Activated CD8-positive, alpha-beta memory T cell treated with anti-CD3 and anti-CD28 coated beads for 24 hours (primary cell): ENCODE measurements at regions not wholly inside any gene's neighbourhood (a gene's known extent, or its start where the extent isn't known, plus 50 kb on each side); places are given as distances from the start of the nearest gene placed in this dataset.

Experiments
- DNase-seq: peaks from one replicate; pipeline ENCODE4 v3.0.0-alpha.2; 2020

DNA sequence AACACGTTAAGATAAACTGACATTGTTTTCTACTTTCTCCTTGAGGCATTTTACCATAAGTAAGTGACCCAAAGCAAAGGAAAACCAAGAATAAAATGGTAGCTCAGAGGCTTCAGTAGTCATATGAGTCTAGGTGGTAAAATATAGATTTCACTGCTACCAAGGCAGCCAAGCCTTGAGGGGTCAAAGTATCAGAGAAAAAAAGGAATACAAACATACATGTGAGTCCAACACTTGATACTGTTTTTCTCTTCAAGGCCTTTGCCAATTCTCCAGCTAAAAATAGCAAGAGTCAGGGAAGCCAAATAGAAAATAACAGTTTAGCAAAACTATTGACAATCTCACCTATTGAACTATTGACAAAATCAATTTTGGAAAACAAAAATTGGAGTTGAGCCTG is 925.9 kb downstream of the BCL11A start:
- no peak for DNase-seq

DNA sequence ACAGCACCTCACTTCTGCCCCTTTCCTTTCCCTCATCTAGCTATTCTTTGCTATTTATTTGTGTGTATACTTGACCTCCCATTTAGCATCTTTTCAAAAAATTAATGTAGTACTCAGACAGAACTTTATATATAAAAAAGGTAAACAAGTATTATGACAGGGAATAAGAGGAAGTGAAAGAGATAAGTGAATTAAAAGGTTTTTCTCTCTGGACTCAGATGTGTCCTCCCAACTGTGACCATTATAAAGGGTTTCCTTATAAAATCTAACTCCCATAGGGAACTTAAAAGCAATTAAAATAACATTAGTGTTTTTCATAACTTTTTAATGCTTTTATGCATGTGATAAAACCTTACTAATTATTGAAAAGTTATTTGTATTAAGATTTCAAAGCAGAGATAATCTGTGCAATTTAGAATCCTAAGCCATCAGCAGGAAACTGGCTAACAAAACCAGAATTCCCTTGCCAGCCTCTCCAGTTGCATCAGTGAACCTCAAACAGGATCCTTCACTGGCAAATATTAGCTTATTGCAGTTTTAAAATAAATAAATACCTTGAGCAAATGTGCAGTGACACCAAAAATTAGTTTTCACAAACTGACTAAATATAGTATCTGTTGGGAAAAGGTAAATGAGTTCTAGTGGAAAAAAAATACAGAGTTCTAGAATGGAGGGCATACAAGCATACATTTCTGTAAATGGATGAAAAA is 930.7 kb downstream of the BCL11A start:
- no peak for DNase-seq

DNA sequence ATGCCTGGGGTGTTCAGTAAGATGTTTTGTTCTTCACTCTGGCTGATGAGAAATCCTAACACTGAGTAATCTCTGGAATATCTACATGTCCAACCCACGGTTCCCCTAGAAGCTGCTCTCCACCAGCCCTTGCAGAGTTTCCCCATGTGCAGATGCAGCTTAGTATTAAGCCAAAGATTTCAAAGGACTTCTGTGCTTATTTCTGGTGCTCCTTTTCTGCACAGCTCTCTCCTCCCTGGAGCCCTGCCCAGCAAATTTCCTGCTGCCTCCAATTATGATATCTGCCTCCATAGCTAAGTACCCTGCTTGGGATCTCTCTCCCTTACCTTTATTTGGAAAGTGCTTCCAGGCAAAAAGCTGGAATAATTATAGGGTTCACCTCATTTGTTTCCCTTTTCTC is 949.3 kb downstream of the BCL11A start:
- no peak for DNase-seq

DNA sequence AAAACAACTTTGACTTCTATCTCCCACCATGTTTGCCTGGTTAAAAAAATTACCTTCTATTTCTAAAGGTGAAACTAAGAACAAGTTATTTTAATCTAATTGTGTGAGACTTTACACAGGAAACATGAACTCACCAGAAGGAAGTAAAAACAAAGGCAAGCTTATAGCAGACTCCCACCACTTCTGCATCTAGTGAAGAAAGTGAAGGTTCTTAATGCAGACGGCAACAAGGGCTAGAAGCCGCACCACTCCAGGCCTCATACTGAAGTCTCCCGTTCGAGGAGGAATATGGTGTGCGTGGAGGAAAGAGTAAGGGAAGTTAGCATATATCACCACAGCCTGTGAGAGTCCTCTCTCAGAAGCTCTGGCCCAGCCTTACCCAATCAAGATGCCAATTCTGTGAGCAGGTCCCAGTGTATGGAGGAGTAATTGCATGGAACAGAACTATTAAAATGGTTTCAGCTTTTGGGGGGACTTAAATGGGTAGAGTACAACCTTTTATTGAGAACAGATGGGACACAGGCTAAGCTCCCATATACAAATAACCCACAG is 958.7 kb downstream of the BCL11A start:
- DNase-seq = no peak

DNA sequence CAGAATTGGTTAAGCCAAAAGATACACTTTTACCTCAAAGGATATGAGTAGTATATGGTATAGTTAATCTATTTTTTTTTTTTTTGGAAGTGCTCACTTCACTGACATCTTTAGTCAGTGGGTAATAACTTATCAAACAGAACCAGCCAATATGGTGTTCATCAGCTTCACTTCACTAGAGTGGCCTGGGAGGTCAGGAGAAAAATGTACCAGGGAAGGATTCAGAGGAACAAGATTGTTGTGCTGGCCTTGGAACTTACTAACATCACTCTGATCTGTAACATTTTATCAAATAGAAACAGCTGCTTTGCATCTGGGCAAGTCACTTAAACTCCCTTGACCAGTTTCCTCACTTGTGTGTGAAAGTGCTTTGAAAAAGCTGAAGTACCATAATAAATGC is 962.7 kb downstream of the BCL11A start:
- DNase-seq = no peak

DNA sequence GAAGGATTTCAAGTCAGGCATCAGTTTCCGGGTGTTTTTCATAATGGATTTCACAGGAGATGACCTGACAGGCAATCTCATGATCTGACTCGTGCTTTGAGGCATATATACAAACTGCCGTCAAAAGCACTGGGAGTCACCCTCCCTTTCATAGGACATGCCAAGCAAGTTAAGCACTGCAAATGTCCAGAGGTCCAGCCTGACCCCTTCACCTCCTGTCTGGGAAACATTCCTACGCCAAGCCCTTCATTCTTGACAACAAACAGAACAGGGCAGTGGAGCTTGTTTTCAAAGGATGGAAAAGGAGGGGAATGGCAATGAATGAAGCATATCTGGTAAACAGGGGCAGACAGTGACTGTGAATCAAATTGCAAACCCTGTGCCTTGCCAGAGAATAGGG is 963.6 kb downstream of the BCL11A start:
- DNase-seq = no peak

DNA sequence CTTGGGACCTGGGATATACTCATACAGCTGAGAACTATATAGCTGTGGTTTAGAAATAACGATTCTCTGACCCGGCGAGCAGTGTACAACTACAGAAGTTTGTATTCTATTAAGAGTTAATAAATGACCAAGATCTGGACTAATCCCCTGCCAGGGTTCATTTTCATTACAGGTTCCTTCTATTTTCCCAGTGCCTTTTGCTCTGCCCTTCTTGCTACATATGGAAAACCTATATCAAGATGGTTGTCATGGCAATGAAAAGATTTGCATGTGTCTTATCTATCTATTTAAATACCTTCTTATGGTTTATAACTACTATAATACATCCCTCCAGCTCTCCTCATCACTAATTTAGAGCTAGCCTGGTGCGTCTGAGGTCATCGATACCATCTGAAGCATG is 965.2 kb downstream of the BCL11A start:
- DNase-seq = no peak

DNA sequence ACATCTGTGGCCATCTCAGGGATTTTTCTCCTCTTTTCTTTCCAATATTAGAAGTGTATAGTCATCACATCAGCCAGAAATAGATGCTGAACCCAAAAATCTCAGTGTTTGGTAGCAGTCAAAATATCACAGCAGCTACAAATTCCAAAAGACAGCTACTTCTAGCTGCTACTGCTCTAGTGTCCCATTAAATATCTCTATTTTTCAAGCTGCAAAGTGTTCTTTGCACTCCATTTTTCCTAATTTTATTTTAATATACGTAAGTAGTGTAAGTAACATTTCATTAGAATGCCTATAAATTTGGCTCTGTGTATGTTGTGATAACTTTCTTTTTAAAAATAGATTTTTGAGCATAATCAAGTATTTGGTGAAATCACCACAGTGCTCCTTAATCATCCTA is 967.3 kb downstream of the BCL11A start:
- no peak for DNase-seq

DNA sequence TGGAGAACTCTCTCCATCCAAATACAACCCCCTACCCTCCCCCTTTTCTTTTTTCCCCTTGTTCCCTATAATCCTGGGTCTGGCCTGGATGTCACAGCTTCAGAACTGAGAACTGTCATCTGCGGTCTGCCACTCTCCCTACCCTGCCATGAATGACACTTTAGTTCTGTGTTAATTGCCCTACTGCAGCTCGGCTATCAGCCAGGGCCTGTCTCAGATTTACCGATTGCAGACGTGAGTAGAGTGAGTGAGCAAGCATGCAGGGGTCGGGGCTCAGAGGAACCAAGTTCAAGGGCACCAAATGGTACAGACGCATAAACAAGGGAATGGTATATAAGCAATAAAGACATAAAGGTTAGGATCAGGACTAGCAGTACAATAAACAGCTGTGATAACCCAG is 967.8 kb downstream of the BCL11A start:
- DNase-seq = no peak

DNA sequence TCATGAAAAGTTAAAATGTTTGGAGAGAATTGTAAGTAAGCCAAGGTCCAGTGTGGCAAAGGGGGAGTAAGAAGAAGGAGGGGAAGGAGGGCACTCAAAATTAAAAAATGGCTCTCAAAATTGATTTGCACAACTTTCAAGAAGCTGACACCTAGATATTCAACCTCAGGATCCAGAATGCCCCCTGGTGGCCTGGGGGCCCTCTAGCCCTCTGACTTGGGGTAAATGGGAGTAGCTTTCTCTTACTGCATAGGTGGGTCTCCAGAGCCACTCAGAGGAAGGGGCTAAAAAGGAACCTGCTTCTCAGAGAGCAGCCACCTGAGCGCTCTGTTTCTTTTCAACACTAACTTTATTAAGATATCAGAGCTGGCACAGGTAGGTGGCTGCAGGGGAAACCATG is 968.5 kb downstream of the BCL11A start:
- no peak for DNase-seq

DNA sequence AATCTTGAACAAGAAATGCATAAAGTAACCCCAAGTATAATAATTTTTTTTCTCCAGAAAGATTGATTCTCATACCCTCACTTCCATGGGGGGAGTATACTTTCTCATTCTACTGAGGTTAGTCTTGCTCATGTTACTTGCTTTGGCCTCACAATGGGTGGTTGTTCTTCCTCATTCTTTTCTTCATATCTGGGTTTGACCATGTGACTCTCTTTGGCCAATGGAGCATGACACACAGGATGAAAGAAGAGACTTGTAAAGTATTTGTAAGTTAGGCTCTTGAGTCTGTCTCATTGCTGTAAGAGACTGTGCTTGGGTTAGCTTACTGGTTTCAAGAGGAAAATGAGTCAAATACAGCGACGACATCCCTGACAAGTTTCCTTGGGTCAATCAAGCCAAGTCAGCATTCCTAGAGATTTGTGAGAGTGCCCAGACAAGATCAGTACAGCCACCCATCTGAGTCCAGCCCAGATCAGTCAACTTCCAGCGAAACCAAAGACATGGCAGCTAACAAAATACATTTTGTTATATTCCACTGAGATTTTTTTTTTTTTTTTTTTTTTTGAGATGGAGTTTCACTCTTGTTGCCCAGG is 970.2 kb downstream of the BCL11A start:
- no peak for DNase-seq

DNA sequence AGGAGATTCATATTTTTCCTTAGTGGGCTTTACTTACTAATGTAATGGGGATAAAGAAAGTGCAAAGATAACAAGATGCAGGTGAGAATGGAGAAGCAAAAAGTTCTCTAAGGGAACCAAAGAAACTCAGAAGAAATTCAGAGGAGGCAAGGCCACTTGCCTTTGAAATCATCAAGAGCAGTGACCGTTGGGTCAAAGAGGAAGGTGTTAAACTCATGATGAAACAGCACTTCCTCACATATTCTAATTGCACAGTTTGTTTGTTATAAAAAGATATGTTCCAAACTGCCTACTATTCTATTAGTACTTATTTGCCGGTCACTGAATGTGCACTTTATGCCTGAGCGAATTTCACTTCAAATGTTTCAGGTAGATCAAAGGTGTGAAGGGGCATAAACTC is 975.1 kb downstream of the BCL11A start:
- no peak for DNase-seq

DNA sequence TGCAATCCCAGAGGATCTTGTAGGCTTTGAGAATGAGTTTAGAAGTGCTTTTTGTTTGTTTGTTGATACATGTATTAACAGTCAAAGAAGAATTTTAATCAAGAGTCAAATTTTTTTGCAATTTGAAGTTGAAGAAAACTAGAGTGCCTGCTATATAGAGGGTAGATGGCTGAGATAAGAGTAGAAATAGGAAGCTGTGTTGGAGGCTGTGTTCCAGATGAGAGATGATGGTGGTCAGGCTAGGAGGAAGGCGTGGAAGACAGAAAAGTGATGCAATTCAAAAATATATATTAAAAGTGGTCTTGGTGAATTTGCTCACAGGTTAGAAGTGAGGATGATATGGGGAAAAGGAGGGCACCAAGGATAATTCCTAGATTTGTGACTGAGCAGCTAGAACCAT is 978.3 kb downstream of the BCL11A start:
- DNase-seq = no peak

DNA sequence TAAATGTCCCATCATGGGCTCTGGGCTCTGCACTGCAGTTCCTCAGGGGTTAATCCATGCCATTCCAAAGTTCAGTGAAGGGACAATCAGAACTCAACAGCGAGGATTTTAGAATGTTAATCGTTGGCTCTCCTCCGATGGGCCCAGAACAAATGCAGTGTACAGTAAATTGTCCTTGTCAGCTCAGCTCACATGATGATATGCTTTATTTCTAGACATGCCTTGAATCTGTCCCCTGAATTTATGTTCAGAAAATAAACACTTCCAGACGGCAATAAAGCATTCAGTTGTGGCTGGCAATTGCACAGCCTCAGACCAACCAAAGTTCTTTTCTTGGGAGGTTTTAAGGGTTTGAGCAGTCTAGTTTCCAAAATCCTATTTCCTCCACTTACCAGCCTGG is 981.2 kb downstream of the BCL11A start:
- DNase-seq = no peak

DNA sequence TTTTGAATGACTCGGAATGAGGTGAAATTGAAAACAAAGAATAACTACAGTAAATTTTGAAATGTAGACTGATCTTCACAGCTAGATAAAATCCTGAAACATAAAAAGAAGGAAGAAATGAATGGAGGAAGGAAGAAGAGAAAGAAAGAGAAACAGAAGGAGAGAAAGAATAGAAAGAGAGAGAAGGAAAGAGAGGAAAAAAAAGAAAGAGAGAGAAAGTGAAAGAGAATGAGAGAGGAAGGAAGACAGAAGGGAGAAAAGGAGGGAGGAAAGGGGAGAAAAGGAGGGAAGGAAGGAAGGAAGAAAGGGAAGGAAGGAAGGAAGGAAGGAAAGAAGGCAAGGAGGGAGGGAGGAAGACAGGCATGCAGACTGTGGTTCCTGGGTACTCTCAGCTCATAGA is 982.6 kb downstream of the BCL11A start:
- DNase-seq = no peak

DNA sequence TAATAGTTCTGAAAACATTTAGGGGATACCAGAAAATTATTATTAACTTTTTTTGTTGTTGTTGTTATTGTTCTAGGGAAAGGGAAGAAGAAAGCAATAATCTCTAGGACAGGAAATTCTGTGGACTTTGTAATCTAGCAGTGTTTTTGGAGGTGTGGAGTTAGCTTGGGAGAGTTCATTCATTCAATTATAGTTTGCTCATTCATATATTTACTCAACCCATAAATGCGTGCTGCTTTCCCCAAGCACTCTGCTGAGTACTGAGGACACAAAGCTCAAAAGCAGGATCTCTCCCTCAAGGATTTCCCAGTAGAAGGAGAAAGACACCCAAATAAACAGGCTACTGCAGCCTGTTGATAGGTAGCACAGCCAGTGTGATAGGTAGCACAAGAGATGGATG is 984.3 kb downstream of the BCL11A start:
- no peak for DNase-seq

DNA sequence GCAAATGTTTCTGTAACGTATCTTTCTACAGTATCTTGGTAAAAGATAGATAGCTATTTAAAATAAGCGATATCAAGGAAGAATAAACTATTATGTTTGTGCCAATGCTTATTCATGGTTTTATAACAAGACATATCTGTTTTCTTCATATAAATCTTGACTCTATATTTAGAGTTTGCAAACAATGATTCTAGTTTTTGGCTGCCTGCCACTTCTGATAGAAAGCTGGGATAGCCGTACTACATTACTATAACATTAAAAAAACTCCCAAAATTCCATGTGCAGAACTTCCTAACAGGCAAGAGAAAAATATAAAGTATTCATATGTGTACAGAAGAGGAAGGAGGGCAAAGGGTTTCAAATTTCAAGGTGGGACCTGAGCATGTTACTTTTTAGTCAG is 985.0 kb downstream of the BCL11A start:
- DNase-seq = no peak

DNA sequence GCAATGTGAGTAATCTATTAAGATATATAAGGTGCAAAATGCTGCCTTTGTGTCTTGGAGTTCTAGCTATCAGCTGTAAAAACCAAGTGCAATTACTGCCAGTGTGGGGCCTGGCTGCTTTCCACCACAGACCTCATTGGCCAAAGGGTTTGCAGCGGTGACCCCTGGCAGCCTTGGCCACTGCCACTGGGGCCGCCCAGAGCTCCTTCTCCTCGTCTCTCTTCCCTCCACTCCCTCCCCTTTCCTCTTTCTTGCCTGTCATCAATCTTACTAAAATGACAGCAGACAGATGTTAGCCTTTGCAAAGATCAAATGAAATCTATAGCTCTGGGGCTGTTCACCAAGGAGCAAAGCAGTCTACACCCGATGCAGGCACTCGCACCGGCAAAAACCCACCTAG is 986.3 kb downstream of the BCL11A start:
- DNase-seq = no peak

DNA sequence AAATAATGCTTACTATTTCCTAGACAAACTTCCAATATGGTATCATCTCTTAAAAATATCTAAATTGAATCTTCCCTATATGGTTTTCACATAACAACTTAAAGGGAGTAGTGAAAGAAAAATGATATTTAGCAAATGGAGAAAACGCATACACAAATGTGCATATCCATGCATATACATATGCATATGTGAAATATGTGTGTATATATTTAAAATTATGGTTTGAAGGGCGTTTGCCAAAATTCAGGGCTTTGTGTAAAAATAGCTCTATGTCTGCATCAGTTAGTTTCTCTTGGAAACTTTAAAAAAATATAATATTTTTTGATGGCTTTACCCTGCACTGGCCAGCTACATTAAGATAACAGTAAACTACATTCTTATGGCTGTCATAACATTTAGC is 986.7 kb downstream of the BCL11A start:
- DNase-seq = no peak

DNA sequence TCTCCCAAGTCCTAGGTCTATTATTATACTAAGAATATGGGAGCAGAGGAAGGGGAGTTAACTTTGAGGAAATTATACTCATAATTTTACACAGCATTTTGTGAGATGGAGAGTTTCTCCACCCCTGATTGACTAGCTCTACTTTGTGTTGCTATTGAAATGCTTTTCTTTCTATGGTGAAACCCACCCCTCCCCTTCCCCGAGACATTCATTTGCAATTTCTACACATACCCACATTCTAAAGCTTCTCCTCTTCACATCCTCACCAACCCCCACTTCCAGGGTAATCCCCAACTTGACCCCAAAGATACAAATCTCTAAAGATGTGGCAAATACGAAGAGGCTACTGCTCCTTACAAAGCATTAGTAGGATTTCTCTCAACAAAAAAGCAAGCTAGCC is 992.2 kb downstream of the BCL11A start:
- no peak for DNase-seq

DNA sequence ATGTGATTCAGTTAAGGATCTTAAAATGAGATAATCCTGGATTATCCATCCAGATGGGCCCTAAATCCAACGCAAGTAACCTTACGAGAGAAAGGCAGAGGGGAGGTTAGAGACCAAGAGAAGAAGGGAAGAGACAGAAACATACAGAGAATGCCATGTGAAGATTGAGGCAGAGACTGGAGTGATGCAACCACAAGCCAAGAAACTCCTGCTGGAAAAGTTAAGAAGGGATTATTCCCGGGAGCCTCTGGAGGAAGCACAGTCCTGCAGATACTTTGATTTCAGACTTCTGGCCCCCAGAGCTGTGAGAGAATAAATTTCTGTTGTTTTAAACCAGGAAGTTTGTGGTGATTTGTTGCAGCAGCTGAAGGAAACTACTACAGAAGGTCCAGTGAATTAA is 992.7 kb downstream of the BCL11A start:
- no peak for DNase-seq

DNA sequence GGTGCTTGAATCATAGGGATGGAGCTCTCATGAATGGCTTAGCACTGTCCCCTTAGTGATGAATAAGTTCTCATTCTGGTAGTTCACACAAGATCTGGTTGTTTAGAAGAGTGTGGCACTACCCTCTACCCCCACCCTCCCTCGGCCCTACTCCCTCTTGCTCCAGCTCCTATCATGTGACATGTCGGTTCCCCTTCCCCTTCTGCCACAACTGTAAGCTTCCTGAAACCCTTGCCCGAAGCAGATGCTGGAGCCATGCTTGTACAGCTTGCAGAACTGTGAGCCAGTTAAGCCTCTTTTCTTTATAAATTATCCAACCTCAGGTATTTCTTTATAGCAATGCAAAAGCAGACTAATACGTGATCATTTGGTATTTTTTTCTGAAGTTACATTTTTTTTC is 1012.6 kb downstream of the BCL11A start:
- DNase-seq = no peak

DNA sequence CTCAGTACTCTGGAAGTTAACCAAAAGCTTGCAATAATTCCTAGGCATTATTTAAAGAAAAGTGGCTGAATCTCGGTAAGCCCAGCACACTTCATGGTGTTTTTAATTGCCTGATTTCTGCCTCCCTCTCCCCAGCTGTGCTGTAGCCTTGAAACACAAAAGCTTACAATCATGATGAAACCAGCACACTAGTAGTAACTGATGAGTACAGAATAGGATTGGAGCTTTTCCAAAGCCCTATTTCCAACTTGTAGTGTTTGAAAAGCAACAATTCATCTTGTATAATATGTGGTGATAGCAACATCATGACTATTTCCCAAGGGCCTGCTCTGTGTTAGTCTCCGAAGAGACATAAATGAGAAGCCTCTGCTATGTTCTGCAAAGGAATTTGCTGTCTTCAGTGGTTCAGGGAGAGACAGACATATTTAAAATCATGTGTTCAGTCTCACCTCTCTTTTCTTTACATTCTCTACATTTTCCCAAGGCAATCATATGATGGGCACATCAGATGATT is 1015.0 kb downstream of the BCL11A start:
- no peak for DNase-seq

DNA sequence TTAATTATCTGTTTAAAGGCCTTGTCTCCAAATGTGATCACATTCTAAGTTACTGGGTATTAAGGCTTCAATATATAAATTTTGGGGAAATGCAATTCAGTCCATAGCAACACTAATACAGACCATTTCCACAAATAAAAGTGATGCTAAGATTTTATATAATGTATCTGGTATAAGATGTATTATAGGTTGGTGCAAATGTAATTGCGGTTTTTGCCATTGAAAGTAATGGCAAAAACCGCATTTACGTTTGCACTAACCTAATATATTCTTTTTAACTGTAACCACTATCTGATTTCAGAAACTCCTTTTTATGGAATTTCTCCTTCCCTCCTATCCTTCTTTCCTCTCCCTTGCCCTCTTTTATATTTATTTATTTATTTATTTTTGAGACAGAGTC is 1020.6 kb downstream of the BCL11A start:
- no peak for DNase-seq

DNA sequence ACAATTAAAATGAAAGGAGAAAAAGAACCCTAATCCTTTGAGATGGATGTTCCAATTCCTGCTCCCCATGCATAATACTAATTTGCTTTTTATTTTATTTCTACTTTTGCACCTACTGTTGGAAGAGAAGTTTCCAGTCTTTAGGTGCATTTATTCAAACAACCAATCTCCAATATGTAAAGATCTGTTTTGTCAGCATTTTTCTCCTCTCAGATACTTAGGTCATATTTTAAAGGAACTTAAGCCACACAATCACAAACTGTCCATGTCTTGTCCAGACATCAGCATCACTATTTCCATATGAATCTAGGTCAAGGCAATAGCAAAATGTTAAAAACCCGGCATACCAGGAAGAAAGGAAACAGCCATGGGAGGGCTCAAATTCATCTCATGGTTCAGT is 1023.2 kb downstream of the BCL11A start:
- DNase-seq = no peak
